Muscle of leg (tissue), 3 donors: ENCODE measurements at regions not wholly inside any gene's neighbourhood (a gene's known extent, or its start where the extent isn't known, plus 50 kb on each side); places are given as distances from the start of the nearest gene placed in this dataset.
A peak's percentile ranks its signal among the peaks of the same experiment; 100 is the strongest.

ENCODE experiments used
- DNase-seq: peaks from one replicate; pipeline ENCODE4 v3.0.0; 2013
- H3K27ac ChIP-seq: one replicate; pipeline ENCODE4 v1.5.1; 2013; ENCODE audit warnings: mild to moderate bottlenecking, low read length, control low read depth
- H3K27me3 ChIP-seq: one replicate; pipeline ENCODE4 v1.6.1; 2013; ENCODE audit warnings: low read length; ENCODE audit not compliant: control insufficient read depth, insufficient read depth
- H3K36me3 ChIP-seq: one replicate; pipeline ENCODE4 v1.6.1; 2013; ENCODE audit warnings: low read length; ENCODE audit not compliant: control insufficient read depth, insufficient read depth
- H3K4me1 ChIP-seq: one replicate; pipeline ENCODE4 v1.6.1; 2013; ENCODE audit warnings: low read length; ENCODE audit not compliant: control insufficient read depth, insufficient read depth
- H3K4me3 ChIP-seq: one replicate; pipeline ENCODE4 v1.5.1; 2013; ENCODE audit warnings: low read length, control low read depth
- H3K9me3 ChIP-seq: replicated peaks from 2 replicates; pipeline ENCODE4 v1.6.1; 2013; ENCODE audit warnings: low read depth, low read length; ENCODE audit not compliant: control insufficient read depth
- WGBS: methylation state at CpG from one replicate; pipeline ENCODE4 v1.1.5; 2013; ENCODE audit warnings: missing lambda C conversion rate; ENCODE audit not compliant: insufficient coverage; 5-methylcytosine and 5-hydroxymethylcytosine counted together

- Histone ChIP-seq H3K27me3 (no peaks in the 10 kb centered on the region), H3K4me1 (no peaks in the 10 kb centered on the region), H3K9me3 (no peaks in the 10 kb centered on the region), H3K27ac (no peak overlapping the region), H3K36me3 (no peaks in the 10 kb centered on the region), H3K4me3 (no peak overlapping the region)
- DNase-seq, result peak; percentile 16
These were observed 1143.6 kb downstream of the FLRT2 start for GRCh38 chr14:86673523-86673969.

GRCh38 chr14:86672080-86672479 lies 1142.1 kb downstream of the FLRT2 start:
- H3K9me3 ChIP-seq, result no peaks in the 10 kb centered on the region
- WGBS, result no CpG with 5 or more reads among the region's 2 CpGs
- H3K4me1 ChIP-seq, result no peaks in the 10 kb centered on the region
- H3K4me3 ChIP-seq, result no peak overlapping the region
- no peaks in the 10 kb centered on the region for H3K27me3 ChIP-seq
- no peaks in the 10 kb centered on the region for H3K36me3 ChIP-seq
- peak; percentile 9 for DNase-seq
- H3K27ac ChIP-seq, result no peak overlapping the region

GRCh38 chr14:86665975-86666374 lies 1136.0 kb downstream of the FLRT2 start:
- Histone ChIP-seq H3K4me1 (no peaks in the 10 kb centered on the region), H3K4me3 (no peak overlapping the region), H3K27ac (no peak overlapping the region), H3K27me3 (no peaks in the 10 kb centered on the region), H3K9me3 (no peaks in the 10 kb centered on the region), H3K36me3 (no peaks in the 10 kb centered on the region)
- DNase-seq, result no peak
- 89% methylated on average over 1 of the region's 1 CpG for WGBS

GRCh38 chr14:86662334-86662733 lies 1132.4 kb downstream of the FLRT2 start:
- no CpG with 5 or more reads among the region's 3 CpGs for WGBS
- H3K36me3 ChIP-seq, result no peaks in the 10 kb centered on the region
- H3K27ac ChIP-seq, result no peak overlapping the region

GRCh38 chr14:86654558-86655184 lies 1124.7 kb downstream of the FLRT2 start:
- no peaks in the 10 kb centered on the region for H3K36me3 ChIP-seq
- H3K9me3 ChIP-seq, result no peaks in the 10 kb centered on the region
- H3K27ac ChIP-seq, result no peak overlapping the region
- peak; percentile 19 for DNase-seq
- WGBS, result no CpG with 5 or more reads among the region's 8 CpGs
- no peaks in the 10 kb centered on the region for H3K27me3 ChIP-seq
- no peak overlapping the region for H3K4me3 ChIP-seq
- H3K4me1 ChIP-seq, result no peaks in the 10 kb centered on the region

More at GRCh38 chr14:86662334-86662733, 1132.4 kb downstream of the FLRT2 start:
- no peaks in the 10 kb centered on the region for H3K4me1 ChIP-seq
- H3K4me3 ChIP-seq, result no peak overlapping the region
- no peak for DNase-seq
- no peaks in the 10 kb centered on the region for H3K9me3 ChIP-seq
- no peaks in the 10 kb centered on the region for H3K27me3 ChIP-seq

- no CpG with 5 or more reads among the region's 4 CpGs for WGBS
- H3K36me3 ChIP-seq, result no peaks in the 10 kb centered on the region
- H3K4me1 ChIP-seq, result no peaks in the 10 kb centered on the region
- no peaks in the 10 kb centered on the region for H3K9me3 ChIP-seq
- H3K4me3 ChIP-seq, result no peak overlapping the region
- H3K27ac ChIP-seq, result no peak overlapping the region
- no peak for DNase-seq
- H3K27me3 ChIP-seq, result no peaks in the 10 kb centered on the region
These were observed 1122.6 kb downstream of the FLRT2 start for GRCh38 chr14:86652526-86652925.

GRCh38 chr14:86646696-86647690 lies 1117.0 kb downstream of the FLRT2 start:
- Histone ChIP-seq H3K36me3 (no peaks in the 10 kb centered on the region), H3K27ac (no peak overlapping the region), H3K4me3 (no peak overlapping the region), H3K27me3 (no peaks in the 10 kb centered on the region), H3K4me1 (no peaks in the 10 kb centered on the region), H3K9me3 (peaks cover 6% of the 10 kb centered on the region)
- 94% methylated on average over 2 of the region's 4 CpGs for WGBS
- no peak for DNase-seq

- Histone ChIP-seq H3K4me1 (no peaks in the 10 kb centered on the region), H3K36me3 (no peaks in the 10 kb centered on the region), H3K4me3 (no peak overlapping the region), H3K27me3 (no peaks in the 10 kb centered on the region), H3K9me3 (peaks cover 6% of the 10 kb centered on the region), H3K27ac (no peak overlapping the region)
- no peak for DNase-seq
- WGBS, result 89% methylated on average over 4 of the region's 5 CpGs
These were observed 1116.2 kb downstream of the FLRT2 start for GRCh38 chr14:86646125-86646524.

- Histone ChIP-seq H3K27me3 (no peaks in the 10 kb centered on the region), H3K4me3 (no peak overlapping the region), H3K36me3 (no peaks in the 10 kb centered on the region), H3K9me3 (peaks cover 2% of the 10 kb centered on the region), H3K4me1 (no peaks in the 10 kb centered on the region), H3K27ac (no peak overlapping the region)
- no peak for DNase-seq
These were observed 1111.4 kb downstream of the FLRT2 start for GRCh38 chr14:86641310-86641709.

- no peaks in the 10 kb centered on the region for H3K4me1 ChIP-seq
- H3K27ac ChIP-seq, result no peak overlapping the region
- WGBS, result no CpG with 5 or more reads among the region's 3 CpGs
- DNase-seq, result no peak
- H3K36me3 ChIP-seq, result no peaks in the 10 kb centered on the region
- H3K27me3 ChIP-seq, result no peaks in the 10 kb centered on the region
- H3K9me3 ChIP-seq, result no peaks in the 10 kb centered on the region
- H3K4me3 ChIP-seq, result no peak overlapping the region
These were observed 1110.3 kb downstream of the FLRT2 start for GRCh38 chr14:86640288-86640687.
